Fibroblast of pulmonary artery (primary cell): ENCODE measurements at regions not wholly inside any gene's neighbourhood (a gene's known extent, or its start where the extent isn't known, plus 50 kb on each side); places are given as distances from the start of the nearest gene placed in this dataset.
A peak's percentile ranks its signal among the peaks of the same experiment; 100 is the strongest.

Experiments used
- DNase-seq: peaks from one replicate; pipeline ENCODE4 v3.0.0-alpha.2; 2010; ENCODE audit warnings: low read depth
- H3K4me3 ChIP-seq: replicated peaks from 2 replicates; pipeline ENCODE4 v1.5.1; 2011; ENCODE audit warnings: low read depth, mild to moderate bottlenecking, control low read depth, low read length, moderate library complexity
- TF ChIP-seq, protein P1 (sequence below): IDR thresholded peaks from 2 replicates; pipeline ENCODE4 v1.5.1; 2011; ENCODE audit warnings: mild to moderate bottlenecking, control low read depth, low read length, inconsistent platforms; ENCODE audit errors: missing control alignments

- TF ChIP-seq, protein P1, sequence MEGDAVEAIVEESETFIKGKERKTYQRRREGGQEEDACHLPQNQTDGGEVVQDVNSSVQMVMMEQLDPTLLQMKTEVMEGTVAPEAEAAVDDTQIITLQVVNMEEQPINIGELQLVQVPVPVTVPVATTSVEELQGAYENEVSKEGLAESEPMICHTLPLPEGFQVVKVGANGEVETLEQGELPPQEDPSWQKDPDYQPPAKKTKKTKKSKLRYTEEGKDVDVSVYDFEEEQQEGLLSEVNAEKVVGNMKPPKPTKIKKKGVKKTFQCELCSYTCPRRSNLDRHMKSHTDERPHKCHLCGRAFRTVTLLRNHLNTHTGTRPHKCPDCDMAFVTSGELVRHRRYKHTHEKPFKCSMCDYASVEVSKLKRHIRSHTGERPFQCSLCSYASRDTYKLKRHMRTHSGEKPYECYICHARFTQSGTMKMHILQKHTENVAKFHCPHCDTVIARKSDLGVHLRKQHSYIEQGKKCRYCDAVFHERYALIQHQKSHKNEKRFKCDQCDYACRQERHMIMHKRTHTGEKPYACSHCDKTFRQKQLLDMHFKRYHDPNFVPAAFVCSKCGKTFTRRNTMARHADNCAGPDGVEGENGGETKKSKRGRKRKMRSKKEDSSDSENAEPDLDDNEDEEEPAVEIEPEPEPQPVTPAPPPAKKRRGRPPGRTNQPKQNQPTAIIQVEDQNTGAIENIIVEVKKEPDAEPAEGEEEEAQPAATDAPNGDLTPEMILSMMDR, result no peak
- no peak for DNase-seq
- no peak overlapping the region for H3K4me3 ChIP-seq
These were observed 126.2 kb upstream of the GPC1 start for GRCh38 chr2:240309214-240309613.

DNA sequence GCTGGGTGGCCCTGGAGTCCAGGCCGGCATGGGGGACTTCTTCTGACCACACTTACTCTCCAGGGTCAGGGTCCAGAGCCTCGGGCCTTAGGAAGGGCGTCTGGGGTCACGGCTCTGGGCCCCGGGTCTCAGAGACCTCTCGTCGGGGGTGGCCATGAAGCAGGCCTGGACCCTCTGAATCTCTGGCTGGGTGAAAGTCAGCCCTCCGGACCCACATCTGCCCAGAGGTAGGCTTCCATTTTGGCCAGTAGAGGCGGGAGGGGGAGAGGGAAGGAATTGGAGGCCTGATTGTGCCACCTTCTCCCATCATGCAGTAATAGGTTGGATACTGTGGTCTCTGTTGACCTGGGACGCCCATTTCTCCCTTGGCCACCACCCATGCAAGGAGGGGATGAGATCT, 125.3 kb upstream of the GPC1 start:
- TF ChIP-seq, protein P1, result no peak
- DNase-seq, result no peak
- no peak overlapping the region for H3K4me3 ChIP-seq

DNA sequence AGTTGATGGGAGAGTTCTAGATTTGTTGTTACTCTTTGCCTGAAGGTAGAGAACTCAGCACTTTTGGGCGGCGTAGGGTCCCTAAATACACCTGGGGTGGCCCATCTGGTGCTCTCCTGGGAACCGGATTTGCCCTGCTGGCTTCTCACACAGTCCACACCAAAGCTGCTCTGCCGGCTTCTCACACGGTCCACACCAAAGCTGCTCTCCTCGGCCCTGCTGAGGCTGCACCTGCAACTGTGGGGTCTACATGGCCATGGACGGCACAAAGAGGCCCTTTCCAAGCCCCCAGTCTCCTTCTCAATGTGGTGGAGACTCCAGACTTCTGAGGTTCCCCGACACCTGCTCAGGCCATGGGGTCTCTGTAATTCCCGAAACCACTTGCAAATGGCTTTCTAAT, 124.8 kb upstream of the GPC1 start:
- no peak for DNase-seq
- TF ChIP-seq, protein P1, result no peak
- no peak overlapping the region for H3K4me3 ChIP-seq

DNA sequence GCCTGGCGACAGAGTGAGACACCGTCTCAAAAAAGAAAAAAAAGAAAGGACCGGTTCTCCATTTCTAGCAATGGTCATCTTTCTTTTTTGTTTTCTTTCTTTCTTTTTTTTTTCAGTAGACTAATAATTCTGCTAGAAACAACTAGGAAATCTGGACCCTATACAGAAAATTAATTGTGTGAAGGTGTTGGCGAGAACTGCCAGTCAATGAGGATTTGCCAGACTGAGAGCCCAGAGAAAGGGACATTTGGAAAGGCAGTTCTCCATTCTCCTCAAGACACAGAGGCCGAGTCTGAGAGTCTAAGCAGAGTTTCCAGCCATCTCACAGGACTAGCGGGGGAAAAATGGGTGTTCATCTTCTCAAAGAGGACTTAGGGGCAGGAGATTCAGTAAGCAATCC, 123.6 kb upstream of the GPC1 start:
- no peak overlapping the region for H3K4me3 ChIP-seq
- TF ChIP-seq, protein P1, result no peak
- DNase-seq, result no peak

- TF ChIP-seq, protein P1, result no peak
- H3K4me3 ChIP-seq, result no peak overlapping the region
- DNase-seq, result peak; percentile 29
These were observed 116.1 kb upstream of the GPC1 start for GRCh38 chr2:240319221-240319854.

- no peak overlapping the region for H3K4me3 ChIP-seq
- DNase-seq, result no peak
- TF ChIP-seq, protein P1, result no peak
These were observed 115.6 kb upstream of the GPC1 start for GRCh38 chr2:240319855-240320203.
